HL-60 (cell line): ENCODE measurements at regions not wholly inside any gene's neighbourhood (a gene's known extent, or its start where the extent isn't known, plus 50 kb on each side); places are given as distances from the start of the nearest gene placed in this dataset.

Experiments used
- DNase-seq, 2 experiments: peaks; one replicate each; pipeline ENCODE4 v3.0.0-alpha.2; 2010 to 2020; ENCODE audit warnings: low read depth in 1 of 2, low spot score in 1 of 2
- H3K27ac ChIP-seq: fragments of 250-450 bp; sonication (Bioruptor Pico); replicated peaks from 2 replicates; pipeline ENCODE4 v1.5.1; 2020; ENCODE audit warnings: mild to moderate bottlenecking, moderate library complexity
- H3K27me3 ChIP-seq: fragments of 250-450 bp; sonication (Bioruptor Pico); 2 replicates; pipeline ENCODE4 v1.5.1; 2021; ENCODE audit warnings: mild to moderate bottlenecking, moderate library complexity; ENCODE audit not compliant: insufficient read depth, poor library complexity, severe bottlenecking
- H3K4me3 ChIP-seq: replicated peaks from 2 replicates; pipeline ENCODE4 v1.5.1; 2011; ENCODE audit warnings: mild to moderate bottlenecking, control low read depth, low read length; ENCODE audit not compliant: insufficient read depth
- CTCF ChIP-seq: IDR thresholded peaks from one replicate; pipeline ENCODE4 v1.5.1; 2011; ENCODE audit warnings: low read length, control low read depth, inconsistent platforms; ENCODE audit not compliant: insufficient read depth
- GABPA ChIP-seq: IDR thresholded peaks from 2 replicates; pipeline ENCODE4 v1.6.1; 2012; ENCODE audit warnings: low read depth
- POLR2AphosphoS5 ChIP-seq: IDR thresholded peaks from 2 replicates; pipeline ENCODE4 v1.6.1; 2012; ENCODE audit warnings: low read depth
- REST ChIP-seq: IDR thresholded peaks from 2 replicates; pipeline ENCODE4 v1.6.1; 2012; ENCODE audit warnings: low read depth; ENCODE audit not compliant: insufficient replicate concordance
- SPI1 ChIP-seq: IDR thresholded peaks from 2 replicates; pipeline ENCODE4 v1.6.1; 2012; ENCODE audit warnings: low read depth, mild to moderate bottlenecking, borderline replicate concordance

- H3K4me3 ChIP-seq = no peak overlapping the region
- no peaks in the 10 kb centered on the region for H3K27me3 ChIP-seq
- no peak for DNase-seq
- no peak for TF ChIP-seq GABPA
- no peak for TF ChIP-seq CTCF
- TF ChIP-seq POLR2AphosphoS5 = no peak
- no peak for TF ChIP-seq SPI1
- no peak for TF ChIP-seq REST
- no peak overlapping the region for H3K27ac ChIP-seq
Observed at GRCh38 chr7:15853832-15854470, 167.5 kb upstream of the MEOX2 start.

- Histone ChIP-seq H3K27me3 (no peaks in the 10 kb centered on the region), H3K4me3 (no peak overlapping the region), H3K27ac (no peak overlapping the region)
- no peak for TF ChIP-seq REST
- no peak for TF ChIP-seq SPI1
- no peak for TF ChIP-seq POLR2AphosphoS5
- TF ChIP-seq GABPA = no peak
- no peak for TF ChIP-seq CTCF
- no peak for DNase-seq
Observed at GRCh38 chr7:15851201-15851600, 164.7 kb upstream of the MEOX2 start.

- no peak for DNase-seq
- no peak overlapping the region for H3K4me3 ChIP-seq
- H3K27me3 ChIP-seq = no peaks in the 10 kb centered on the region
- H3K27ac ChIP-seq = no peak overlapping the region
- no peak for TF ChIP-seq POLR2AphosphoS5
- TF ChIP-seq GABPA = no peak
- TF ChIP-seq CTCF = no peak
- no peak for TF ChIP-seq REST
- TF ChIP-seq SPI1 = no peak
Observed at GRCh38 chr7:15848901-15849300, 162.4 kb upstream of the MEOX2 start.
